Stimulated activated CD4-positive, alpha-beta T cell treated with anti-CD3 and anti-CD28 coated beads, Interleukin-1b, Interleukin-23, amount 100 ng/mL, for 24 hours (primary cell): ENCODE measurements at regions not wholly inside any gene's neighbourhood (a gene's known extent, or its start where the extent isn't known, plus 50 kb on each side); places are given as distances from the start of the nearest gene placed in this dataset.

Experiments
- DNase-seq, 4 experiments: peaks; one replicate each; pipeline ENCODE4 v3.0.0-alpha.2; 2020; ENCODE audit warnings: low read depth in 4 of 4, low spot score in 1 of 4

GRCh38 chr18:26745288-26746181 lies 120.0 kb downstream of the AQP4 start:
- no peak for DNase-seq

- DNase-seq, result no peak
Observed at GRCh38 chr18:26741758-26742157, 123.7 kb downstream of the AQP4 start.

- no peak for DNase-seq
Observed at GRCh38 chr18:26741048-26741447, 124.5 kb downstream of the AQP4 start.

- no peak for DNase-seq
Observed at GRCh38 chr18:26740396-26740795, 125.1 kb downstream of the AQP4 start.

- DNase-seq, result no peak
Observed at GRCh38 chr18:26738706-26739105, 126.8 kb downstream of the AQP4 start.

- no peak for DNase-seq
Observed at GRCh38 chr18:26736301-26736700, 129.2 kb downstream of the AQP4 start.

- no peak for DNase-seq
Observed at GRCh38 chr18:26734760-26735159, 130.7 kb downstream of the AQP4 start.

- DNase-seq, result no peak
Observed at GRCh38 chr18:26729449-26729848, 136.1 kb downstream of the AQP4 start.

GRCh38 chr18:26729008-26729407 lies 136.5 kb downstream of the AQP4 start:
- no peak for DNase-seq

- no peak for DNase-seq
Observed at GRCh38 chr18:26723981-26724380, 141.5 kb downstream of the AQP4 start.

GRCh38 chr18:26722565-26722931 lies 143.0 kb downstream of the AQP4 start:
- no peak for DNase-seq

GRCh38 chr18:26721854-26722564 lies 143.5 kb downstream of the AQP4 start:
- DNase-seq, result no peak

- no peak for DNase-seq
Observed at GRCh38 chr18:26719896-26720295, 145.6 kb downstream of the AQP4 start.

GRCh38 chr18:26717123-26717719 lies 148.3 kb downstream of the AQP4 start:
- no peak for DNase-seq

GRCh38 chr18:26714739-26715138 lies 150.8 kb downstream of the AQP4 start:
- no peak for DNase-seq

- DNase-seq, result no peak
Observed at GRCh38 chr18:26711756-26712155, 153.8 kb downstream of the AQP4 start.

GRCh38 chr18:26710470-26711096 lies 154.9 kb downstream of the AQP4 start:
- no peak for DNase-seq

- no peak for DNase-seq
Observed at GRCh38 chr18:26709897-26710296, 155.6 kb downstream of the AQP4 start.

GRCh38 chr18:26708806-26709716 lies 156.4 kb downstream of the AQP4 start:
- no peak for DNase-seq

- no peak for DNase-seq
Observed at GRCh38 chr18:26706911-26707351, 158.6 kb downstream of the AQP4 start.
